ENCODE measurements at regions not wholly inside any gene's neighbourhood (a gene's known extent, or its start where the extent isn't known, plus 50 kb on each side); places are given as distances from the start of the nearest gene placed in this dataset.
"Not testable (repeated sequence)": the region's sequence is repeated elsewhere in the genome, so short reads cannot be mapped to it uniquely, and the experiment has no call there.

DNA sequence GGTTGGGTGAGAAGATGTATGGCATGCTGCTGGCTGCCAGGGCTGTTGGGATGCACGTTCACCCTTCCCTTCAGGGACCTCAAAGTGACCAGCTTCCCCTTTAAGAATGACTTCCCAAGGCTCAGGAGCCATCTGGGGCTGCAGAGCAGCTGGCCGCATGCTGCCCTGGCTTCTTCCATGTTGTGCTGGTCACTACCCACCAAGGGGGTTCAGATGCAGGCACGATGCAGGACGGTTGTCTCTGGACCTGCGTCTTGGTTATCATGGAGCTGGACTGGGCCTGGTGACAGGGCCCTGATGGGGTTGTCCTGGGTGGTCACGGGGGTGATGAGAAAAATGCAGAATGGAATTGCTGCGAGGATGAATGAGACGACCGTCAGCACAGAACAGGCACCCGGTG, 297.8 kb downstream of the POTED start:
- not testable (repeated sequence) for DNase-seq

DNA sequence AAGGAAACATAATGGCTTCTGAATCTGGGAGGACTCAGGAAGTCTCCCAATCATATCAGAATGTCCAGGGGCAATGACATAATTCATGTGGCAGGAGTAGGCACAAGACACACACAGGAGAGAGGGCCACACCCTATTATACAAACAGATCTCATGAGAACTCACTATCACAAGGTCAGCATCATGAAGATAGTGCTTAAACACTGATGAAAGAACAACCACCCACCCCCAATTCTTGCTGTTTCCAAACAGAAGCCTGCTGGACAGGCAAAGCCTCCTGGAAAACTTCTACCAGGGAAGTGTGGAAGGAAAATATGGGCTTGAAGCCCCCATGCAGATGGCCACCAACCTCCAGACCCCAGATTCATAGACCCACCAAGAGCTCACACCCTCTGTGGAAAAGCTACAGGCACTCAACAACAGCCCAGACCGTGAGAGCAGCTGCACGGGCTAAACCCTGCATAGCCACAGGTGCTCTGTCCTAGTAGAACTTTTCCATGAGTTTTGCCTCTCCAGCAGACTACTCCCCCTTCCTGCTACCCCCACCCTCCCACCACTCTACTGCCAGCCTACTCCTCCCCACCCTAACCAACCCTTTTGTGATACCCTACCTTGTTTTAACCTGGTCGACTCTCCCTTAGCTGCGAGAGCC, 287.1 kb downstream of the POTED start:
- DNase-seq = not testable (repeated sequence)

DNA sequence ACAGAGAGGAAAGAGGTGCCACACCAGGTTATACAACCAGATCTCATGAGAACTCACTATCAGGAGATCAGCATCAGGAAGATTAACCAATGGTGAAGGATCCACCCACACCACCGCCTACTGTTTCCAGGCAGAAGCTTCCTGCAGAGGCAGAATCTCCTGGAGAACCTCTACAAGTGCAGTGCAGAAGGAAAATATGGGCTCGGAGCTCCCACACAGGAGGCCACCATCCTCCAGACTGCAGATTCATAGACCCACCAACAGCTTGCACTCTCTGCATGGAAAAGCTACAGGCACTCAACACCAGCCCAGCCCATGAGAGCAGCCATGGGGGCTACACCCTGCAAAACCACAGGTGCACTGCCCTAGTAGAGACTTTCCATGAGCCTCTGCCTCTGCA, 284.0 kb downstream of the POTED start:
- DNase-seq = not testable (repeated sequence)

DNA sequence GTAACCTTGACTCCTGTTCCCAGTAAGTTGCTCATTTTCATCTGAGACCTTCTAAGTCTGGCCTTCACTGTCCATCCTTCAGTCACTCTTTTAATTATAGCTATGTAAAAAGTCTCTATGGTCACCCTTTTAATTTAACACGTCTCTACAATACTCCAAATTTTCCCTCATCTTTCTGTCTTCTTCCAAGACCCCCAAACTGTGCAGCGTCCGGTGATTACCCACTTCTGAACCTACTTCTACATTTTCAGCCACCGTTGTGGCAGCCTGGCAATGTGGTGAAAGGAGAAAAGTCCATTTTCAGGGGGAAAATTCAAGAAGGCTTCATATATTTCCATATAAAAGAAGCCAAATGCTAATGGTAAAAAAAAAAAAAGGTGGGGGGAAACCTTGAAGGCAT, 283.4 kb downstream of the POTED start:
- not testable (repeated sequence) for DNase-seq

DNA sequence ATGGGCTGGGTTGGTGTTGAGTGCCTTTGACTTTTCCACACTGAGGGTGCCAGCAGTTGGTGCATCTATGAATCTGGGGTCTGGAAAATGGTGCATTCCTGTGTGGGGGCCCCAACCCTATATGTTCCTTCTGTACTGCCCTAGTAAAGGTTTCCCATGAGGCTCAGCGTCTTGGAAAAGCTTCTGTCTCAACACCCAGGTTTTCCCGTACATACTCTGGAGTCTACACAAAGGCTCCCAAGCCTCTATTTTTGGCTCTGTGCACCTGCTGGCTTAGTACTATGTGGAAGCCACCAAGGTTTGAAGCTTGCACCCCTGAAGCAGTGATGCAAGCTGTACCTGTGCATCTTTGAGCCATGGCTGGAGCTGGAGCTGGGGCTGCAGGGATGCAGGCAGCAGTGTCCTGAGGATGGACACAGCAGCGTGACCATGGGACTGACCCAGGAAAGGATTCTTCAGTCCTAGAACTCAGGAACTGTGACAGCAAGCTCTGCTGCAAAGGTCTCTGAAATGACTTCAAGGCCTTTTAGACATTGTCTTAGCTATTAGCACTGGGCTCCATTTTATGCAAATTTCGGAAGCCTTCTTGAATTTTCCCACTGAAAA, 282.7 kb downstream of the POTED start:
- DNase-seq = not testable (repeated sequence)

DNA sequence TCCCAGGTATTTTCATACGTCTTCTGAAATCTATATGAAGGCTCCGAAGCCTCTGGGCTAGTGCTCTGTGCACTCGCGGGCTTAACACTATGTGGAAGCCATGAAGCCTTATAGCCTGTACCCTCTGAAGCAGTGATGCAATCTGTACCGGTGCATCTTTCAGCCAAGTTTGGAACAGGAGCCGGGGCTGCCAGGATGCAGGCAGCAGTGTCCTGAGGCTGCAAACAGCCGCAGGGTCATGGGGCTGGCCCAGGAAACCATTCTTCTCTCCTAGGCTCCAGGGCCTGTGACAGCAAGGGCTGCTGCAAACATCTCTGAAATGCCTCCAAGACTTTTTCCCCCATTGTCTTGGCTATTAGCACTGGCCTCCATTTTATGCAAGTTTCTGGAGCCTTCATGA, 279.6 kb downstream of the POTED start:
- DNase-seq = not testable (repeated sequence)

DNA sequence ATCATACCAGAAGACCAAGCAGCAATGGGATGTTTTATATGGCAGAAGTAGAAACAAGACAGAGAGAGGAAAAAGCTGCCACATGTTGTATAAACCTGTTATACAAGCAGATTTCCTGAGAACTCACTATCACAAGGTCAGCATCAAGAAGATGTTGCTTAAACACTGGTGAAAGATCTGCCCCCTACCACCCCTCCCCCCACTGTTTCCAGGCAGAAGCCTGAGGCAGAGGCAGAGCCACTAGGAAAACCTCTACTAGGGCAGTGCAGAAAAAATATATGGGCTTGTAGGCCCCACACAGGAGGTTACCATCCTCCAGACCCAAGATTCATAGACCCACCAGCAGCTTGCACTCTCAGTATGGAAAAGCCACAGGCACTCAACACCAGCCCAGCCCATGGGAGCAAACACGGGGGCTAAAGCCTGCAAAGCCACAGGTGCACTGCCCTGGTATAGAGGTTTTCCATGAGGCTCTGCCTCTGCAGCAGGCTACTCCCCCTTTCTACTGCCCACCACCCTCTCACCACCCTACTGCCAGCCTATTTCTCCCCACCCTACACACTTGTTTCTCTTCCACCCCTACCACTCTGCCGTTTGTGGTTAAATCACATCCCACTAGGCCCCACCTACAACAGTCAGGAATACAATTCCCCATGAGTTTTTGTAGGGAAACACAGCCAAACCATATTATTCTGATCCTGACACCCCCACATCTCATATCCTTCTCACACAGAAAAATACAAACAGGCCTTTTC, 274.2 kb downstream of the POTED start:
- DNase-seq = not testable (repeated sequence)

DNA sequence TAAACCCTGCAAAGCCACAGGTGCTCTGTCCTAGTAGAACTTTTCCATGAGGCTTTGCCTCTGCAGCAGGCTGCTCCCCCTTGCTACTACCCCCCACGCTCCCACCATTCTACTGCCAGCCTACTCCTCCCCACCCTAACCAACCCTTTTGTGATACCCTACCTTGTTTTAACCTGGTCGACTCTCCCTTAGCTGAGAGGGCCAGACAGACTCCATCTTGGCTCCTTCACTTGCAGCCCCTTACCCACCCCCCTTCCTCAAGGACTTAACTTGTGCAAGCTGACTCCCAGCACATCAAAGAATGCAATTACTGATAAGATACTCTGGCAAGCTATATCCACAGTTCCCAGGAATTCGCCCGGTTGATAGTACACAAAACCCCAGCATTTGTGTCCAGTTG, 267.9 kb downstream of the POTED start:
- DNase-seq = not testable (repeated sequence)

DNA sequence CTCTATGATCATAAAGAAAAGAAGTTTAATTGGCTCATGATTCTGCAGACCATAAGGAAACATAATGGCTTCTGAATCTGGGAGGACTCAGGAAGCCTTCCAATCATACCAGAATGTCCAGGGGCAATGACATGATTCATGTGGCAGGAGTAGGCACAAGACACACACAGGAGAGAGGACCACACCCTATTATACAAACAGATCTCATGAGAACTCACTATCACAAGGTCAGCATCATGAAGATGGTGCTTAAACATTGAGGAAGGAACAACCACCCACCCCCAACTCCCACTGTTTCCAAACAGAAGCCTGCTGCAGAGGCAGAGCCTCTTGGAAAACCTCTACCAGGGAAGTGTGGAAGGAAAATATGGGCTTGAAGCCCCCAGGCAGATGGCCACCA, 267.4 kb downstream of the POTED start:
- DNase-seq = not testable (repeated sequence)

DNA sequence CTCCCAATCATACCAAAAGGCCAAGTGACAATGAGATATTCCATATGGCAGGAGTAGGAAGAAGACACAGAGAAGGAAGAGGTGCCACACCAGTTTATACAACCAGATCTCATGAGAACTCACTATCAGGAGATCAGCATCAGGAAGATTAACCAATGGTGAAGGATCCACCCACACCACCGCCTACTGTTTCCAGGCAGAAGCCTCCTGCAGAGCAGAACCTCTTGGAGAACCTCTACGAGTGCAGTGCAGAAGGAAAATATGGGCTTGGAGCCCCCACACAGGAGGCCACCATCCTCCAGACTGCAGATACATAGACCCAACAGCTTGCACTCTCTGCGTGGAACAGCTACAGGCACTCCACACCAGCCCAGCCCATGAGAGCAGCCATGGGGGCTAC, 264.4 kb downstream of the POTED start:
- DNase-seq = not testable (repeated sequence)

DNA sequence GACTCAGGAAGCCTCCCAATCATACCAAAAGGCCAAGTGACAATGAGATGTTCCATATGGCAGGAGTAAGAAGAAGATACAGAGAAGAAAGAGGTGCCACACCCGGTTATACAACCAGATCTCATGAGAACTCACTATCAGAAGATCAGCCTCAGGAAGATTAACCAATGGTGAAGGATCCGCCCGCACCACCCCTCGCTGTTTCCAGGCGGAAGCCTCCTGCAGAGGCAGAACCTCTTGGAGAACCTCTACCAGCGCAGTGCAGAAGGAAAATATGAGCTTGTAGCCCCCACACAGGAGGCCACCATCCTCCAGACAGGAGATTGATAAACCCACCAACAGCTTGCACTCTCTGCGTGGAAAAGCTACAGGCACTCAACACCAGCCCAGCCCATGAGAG, 245.1 kb downstream of the POTED start:
- DNase-seq = no peak

DNA sequence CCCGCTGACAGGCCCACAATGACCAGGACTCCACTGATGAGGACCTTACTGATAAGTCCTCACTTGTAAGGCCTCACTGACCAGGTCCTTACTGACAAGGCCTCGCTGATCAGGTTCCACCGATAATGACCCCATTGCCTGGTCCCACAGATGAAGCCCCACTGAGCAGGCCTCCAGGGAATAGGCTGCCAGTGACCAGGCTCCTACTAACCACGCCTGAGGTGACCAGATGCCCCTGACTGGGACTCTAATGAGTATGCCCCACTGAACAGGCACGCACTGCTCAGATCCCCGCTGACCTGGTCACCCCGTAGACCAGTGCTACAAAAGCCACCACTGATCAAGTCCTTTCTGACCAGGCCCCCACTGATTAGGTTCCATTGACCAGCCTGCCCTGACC, 241.2 kb downstream of the POTED start:
- not testable (repeated sequence) for DNase-seq

DNA sequence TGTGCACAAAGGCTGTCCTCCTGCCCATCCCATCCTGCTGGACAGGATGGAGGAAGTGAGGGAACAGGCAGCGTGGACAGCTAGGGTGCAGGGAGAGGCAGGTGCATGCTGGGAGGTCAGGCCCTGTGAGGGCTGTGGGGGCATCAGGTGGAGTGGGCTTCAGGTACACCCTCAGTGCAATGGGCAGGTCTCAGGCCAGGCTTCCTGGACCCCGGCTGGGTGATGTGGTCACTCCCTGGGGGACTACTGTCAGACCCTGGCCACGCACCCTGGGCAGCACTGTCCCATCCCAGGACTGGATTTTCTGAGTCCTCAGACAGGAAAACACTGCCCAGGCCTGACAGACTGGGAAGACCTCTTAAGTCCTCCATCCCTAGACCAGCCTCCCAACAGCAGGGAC, 239.9 kb downstream of the POTED start:
- not testable (repeated sequence) for DNase-seq

DNA sequence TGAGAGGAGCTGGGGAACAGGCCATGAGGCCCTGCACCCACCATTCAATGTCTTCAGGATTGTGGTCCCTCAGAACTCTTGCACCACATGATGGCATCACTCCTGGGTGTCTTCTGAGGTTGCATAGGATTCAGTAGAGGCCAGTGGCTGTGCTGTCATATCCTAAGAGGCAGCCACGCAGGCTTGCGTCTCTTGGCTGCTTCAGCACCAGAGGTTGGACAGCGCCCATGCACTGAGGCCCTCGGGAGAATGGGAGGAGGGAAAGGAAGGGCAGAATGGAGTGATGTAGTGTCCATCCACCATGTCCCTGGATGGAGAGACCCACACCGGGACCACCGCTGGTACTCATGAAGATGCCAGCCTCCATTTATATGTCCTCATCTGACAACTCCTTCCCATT, 237.1 kb downstream of the POTED start:
- not testable (repeated sequence) for DNase-seq

DNA sequence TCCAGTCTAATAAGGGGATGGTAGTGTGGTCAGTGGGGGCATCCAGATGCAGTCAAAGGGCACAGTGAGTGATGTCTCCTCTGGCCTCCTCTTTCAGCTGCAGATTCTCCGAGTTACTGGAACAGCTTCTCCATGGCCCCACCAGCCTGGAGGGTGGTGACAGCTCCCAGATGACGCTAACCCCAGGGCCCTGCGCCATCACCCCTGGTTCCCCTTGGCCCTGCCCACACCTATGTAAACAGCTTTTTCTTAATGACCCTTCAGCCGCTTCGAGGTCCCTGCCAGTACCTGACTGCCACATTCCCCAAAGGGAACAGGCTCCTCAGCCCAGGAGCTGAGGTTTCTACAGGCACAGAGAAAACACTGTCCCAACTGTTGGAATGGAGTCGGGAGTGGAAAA, 235.0 kb downstream of the POTED start:
- not testable (repeated sequence) for DNase-seq

DNA sequence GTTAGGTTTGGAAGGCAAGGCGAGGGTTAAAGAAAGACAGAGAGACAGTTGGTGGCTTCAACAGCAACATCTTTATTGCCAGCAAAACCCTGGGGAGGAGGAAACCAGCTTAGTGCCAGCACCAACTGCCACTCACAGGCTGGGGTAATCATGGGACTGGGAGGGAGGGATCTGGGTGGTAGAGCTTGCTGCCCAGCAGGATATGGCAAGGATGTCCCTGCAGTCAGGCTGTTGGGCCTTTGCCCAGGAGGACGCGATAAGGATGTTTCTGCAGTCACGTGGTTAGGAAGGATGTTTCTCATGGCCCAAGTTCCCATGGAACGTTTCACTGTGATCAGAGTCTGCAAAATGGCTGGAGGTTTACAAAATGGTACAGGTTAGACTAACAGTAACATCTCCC, 233.5 kb downstream of the POTED start:
- DNase-seq = not testable (repeated sequence)

DNA sequence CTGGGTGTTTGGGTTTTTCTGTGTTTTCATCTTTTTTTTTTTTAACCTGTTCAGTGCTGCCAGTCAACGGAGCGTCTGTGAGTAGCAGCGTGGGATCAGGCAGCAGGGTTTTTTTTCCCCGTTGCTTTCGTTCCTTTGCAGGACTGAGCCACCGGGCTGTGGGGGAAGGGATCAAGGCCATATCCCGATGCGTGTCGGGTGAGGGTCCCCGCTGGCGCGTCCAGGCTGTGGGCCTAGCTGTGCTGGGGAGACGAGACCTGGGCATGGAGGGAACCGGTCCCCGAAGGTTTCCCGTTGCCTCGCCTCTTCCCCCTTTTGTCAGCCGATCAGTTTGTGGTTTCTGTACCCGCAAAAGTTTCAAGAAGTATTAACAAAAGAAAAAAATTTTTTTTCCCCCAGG, 218.1 kb downstream of the POTED start:
- not testable (repeated sequence) for DNase-seq

DNA sequence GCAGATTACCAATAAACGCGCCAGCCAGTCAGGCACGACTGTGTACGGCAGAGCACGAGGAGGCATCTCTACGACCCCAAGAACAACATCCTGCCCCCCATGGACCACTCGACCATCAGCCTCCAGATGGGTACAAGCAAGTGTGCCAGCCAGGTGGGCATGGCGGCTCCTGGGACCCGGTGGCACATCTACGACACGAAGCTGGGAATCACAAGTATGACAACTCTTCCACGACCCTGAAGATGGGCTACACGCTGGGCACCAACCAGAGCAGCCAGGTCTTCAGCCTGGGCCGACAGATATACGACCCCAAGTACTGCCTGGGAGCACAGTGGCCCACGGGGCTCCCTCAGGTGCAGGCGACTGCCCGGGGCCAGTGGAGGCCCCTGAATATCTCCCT, 217.6 kb downstream of the POTED start:
- DNase-seq = no peak

DNA sequence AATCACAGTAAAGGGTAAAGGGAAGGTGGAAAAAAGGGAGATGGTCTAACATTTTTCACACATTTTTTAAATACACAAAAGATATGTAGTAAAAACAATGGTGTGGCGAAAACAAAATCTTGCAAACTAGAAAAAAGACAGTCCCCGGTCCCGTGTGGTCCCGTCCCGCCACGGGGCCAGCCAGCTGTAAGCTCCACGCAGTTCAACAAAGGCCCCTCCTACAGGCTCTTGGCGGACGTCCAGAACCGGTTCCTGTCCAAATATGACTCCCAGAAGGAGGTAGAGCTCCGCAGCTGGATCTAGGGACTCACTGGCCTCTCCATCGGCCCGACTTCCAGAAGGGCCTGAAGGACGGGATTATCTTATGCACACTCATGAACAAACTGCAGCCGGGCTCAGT, 216.9 kb downstream of the POTED start:
- not testable (repeated sequence) for DNase-seq

DNA sequence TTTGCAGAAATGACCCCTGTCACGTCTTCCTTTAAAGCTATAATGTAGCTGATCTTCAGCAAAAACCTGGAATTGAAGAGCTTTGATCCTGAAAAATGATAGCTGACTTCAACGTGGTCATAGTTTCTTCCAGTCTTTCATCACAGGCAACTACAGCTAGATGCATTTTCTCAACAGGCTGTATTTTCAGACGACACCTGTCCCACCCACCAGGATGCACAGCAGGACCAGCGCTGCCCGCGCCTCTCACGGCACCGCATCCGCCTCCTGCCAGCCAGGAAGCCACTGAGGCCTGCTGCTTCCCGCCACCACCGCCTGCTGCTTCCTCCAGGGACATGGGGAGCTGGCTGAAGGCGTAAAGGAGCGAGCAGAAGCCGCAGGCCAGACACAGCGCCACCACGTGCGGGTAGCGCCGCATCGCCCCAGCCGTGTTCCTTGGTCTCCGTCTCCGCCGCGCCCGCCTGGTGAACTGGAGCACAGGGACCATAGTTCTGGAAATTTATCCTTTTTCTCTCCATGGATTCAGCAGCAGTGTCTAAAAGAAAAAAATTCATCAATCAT, 215.7 kb downstream of the POTED start:
- not testable (repeated sequence) for DNase-seq

DNA sequence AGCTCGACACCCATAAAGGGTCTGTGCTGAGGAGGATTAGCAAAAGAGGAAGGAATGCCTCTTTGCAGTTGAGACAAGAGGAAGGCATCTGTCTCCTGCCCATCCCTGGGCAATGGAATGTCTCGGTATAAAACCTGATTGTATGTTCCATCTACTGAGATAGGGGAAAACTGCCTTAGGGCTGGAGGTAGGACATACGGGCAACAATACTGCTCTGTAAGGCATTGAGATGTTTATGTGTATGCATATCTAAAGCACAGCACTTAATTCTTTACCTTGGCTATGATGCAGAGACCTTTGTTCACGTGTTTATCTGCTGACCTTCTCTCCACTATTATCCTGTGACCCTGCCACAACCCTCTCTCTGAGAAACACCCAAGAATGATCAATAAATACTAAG, 210.7 kb downstream of the POTED start:
- DNase-seq = not testable (repeated sequence)

DNA sequence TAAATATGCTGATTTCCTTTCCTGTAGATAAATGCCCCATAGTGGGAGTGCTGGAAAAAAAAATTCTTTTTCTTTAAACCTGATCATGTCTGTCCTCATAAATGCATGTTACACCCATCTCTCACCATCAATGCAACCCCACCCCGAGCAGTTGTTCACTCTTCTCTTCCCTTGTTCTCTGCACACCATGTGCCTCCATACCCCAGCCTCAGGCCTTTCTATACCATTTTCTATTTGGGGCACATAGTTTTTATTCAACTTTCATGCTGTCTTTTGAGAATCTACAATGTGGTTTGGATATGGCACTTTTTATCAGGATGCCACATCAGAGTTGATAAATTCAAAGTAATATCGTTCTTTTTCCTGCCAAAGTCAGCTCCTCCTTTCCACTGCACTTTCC, 202.6 kb downstream of the POTED start:
- not testable (repeated sequence) for DNase-seq

DNA sequence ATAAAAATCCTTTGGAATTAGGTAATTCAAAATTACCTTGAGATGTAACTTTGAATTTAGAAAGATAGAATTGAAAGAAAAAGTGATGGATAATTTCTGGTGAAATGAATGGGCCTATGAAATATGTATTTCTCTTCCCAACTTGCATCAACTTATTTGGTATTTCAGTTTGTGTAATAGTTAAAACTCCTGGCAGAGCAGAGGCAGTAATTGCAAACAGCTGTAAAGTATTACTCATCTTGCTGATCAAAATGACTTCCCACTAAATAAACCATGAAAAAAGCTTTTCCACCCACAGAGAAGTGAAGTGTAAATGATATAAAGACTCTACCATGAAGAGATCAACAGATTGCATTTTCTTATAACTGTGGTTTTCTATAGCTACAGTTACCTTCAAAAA, 201.0 kb downstream of the POTED start:
- not testable (repeated sequence) for DNase-seq

DNA sequence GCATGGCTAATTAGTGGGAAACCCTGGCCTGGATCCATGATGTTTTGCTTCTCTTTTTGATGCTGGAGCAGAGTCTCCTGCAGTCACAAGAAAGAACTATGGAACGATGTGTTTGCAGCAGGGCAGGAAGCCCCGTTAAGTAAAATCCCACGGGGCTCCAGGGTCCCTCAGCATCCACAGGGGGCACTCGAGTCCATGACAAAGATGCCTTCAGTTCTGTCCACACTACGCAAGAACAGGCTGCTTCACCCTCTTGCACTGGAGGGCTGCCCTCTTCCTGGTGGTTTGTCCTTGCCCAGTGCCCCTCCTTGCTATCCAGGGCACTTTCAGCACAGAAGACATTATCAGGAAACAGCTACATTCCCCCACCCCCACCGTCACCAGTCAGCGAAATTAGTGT, 196.9 kb downstream of the POTED start:
- not testable (repeated sequence) for DNase-seq

Measured in HCEC 1CT (cell line).